ENCODE measurements at regions not wholly inside any gene's neighbourhood (a gene's known extent, or its start where the extent isn't known, plus 50 kb on each side); places are given as distances from the start of the nearest gene placed in this dataset.

DNA sequence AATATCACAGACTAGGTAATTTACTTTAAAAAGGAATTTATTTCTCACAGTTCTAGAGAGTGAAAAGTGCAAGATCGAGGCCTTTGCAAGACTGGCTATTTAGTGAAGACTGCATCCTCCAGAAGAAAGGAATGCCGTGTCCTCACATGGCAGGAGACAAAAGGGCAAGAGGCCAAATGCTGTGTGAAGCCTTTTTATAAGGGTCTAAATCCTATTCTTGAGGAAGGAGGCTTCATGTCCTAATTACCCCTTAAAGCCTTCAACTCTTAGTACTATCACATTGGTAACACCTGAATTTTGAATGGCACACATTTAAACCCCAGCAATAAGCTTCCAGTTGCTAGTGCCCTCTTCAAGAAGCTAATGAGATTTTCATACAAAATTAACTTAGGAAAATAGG is 1882.3 kb upstream of the PIK3C3 start:
- intact Hi-C loops (cut with DNase I; ENCODE audit: low total_unique reads): no loop called here
- TF ChIP-seq POLR2AphosphoS5 (IDR thresholded peaks at IDR 0.05) (no peak), POLR2A (IDR thresholded peaks at IDR 0.05) (no peak)
- TF ChIP-seq, protein P1, sequence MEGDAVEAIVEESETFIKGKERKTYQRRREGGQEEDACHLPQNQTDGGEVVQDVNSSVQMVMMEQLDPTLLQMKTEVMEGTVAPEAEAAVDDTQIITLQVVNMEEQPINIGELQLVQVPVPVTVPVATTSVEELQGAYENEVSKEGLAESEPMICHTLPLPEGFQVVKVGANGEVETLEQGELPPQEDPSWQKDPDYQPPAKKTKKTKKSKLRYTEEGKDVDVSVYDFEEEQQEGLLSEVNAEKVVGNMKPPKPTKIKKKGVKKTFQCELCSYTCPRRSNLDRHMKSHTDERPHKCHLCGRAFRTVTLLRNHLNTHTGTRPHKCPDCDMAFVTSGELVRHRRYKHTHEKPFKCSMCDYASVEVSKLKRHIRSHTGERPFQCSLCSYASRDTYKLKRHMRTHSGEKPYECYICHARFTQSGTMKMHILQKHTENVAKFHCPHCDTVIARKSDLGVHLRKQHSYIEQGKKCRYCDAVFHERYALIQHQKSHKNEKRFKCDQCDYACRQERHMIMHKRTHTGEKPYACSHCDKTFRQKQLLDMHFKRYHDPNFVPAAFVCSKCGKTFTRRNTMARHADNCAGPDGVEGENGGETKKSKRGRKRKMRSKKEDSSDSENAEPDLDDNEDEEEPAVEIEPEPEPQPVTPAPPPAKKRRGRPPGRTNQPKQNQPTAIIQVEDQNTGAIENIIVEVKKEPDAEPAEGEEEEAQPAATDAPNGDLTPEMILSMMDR (IDR thresholded peaks at IDR 0.05 in 8 of 11, conservative IDR thresholded peaks at IDR 0.05 in 3 of 11): no peak
- 49 to 80% (median 66%) methylated on average over 2 of the region's 2 CpGs for WGBS, 5 donors
- Histone ChIP-seq H3K4me1 (no peaks in the 10 kb centered on the region), H3K4me3 (no peak overlapping the region), H3K9me3 (peaks cover 0 to 21% (median 0%) of the 10 kb centered on the region in 8 donors), H3K36me3 (no peaks in the 10 kb centered on the region), H3K27me3 (replicated peaks in 1 of 7) (no peaks in the 10 kb centered on the region), H3K27ac (no peak overlapping the region)
- no peak for DNase-seq

DNA sequence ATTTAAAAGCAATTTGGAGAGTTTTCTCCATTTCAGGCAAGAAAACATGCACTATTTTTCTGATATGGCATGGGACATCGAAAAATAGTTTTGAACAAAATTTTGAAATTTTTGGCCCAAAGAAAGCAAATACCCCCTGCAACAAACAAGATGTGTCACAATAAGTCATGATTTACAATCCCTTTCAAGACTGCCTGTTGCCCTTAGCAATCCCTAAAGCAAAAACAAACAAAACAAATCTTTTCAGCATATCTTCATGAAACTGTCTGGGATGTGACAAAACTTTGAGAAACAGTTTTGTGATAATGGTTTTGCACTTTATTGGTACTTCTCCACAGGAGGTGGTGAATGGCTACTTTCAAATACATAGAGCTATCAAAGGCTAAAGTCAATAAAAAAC is 1888.7 kb upstream of the PIK3C3 start:
- intact Hi-C loops (cut with DNase I; ENCODE audit: low total_unique reads): no loop called here

DNA sequence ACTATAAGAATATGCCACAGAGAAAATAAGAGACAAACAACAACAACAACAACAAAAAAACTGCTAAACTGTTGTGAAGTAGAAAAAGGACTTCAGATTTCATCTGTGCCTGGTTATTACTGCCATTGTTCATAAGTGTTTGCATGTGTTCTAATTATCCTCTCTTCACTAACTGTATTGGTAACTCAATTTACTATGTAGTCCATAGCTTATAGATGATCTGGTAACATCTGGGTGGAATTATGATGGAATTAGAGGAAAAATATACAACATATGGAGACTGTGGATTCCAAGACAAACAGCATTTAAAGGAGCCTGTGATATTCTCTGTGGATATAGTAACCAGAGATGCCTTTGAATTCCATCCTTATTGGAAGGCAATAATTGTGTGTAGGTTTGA is 1891.5 kb upstream of the PIK3C3 start:
- Histone ChIP-seq H3K4me3 (no peak overlapping the region), H3K27ac (no peak overlapping the region), H3K36me3 (no peaks in the 10 kb centered on the region), H3K27me3 (replicated peaks in 1 of 7) (no peaks in the 10 kb centered on the region), H3K9me3 (peaks cover 0 to 12% (median 0%) of the 10 kb centered on the region in 8 donors), H3K4me1 (no peaks in the 10 kb centered on the region)
- DNase-seq: no peak
- TF ChIP-seq POLR2A (IDR thresholded peaks at IDR 0.05): no peak
- TF ChIP-seq, protein P1 (IDR thresholded peaks at IDR 0.05 in 8 of 11, conservative IDR thresholded peaks at IDR 0.05 in 3 of 11): no peak
- TF ChIP-seq POLR2AphosphoS5 (IDR thresholded peaks at IDR 0.05): no peak
- intact Hi-C loops (cut with DNase I; ENCODE audit: low total_unique reads): no loop called here

More for the DNA sequence above, 1888.7 kb upstream of the PIK3C3 start:
- Histone ChIP-seq H3K27ac (no peak overlapping the region), H3K9me3 (peaks cover 0 to 19% (median 3%) of the 10 kb centered on the region in 8 donors), H3K27me3 (replicated peaks in 1 of 7) (no peaks in the 10 kb centered on the region), H3K36me3 (no peaks in the 10 kb centered on the region), H3K4me1 (no peaks in the 10 kb centered on the region), H3K4me3 (no peak overlapping the region)
- no peak for DNase-seq
- WGBS, 5 donors: 73 to 95% (median 81%) methylated on average over 1 of the region's 1 CpG
- TF ChIP-seq POLR2A (IDR thresholded peaks at IDR 0.05) (no peak), POLR2AphosphoS5 (IDR thresholded peaks at IDR 0.05) (no peak)
- TF ChIP-seq, protein P1 (IDR thresholded peaks at IDR 0.05 in 8 of 11, conservative IDR thresholded peaks at IDR 0.05 in 3 of 11): no peak

DNA sequence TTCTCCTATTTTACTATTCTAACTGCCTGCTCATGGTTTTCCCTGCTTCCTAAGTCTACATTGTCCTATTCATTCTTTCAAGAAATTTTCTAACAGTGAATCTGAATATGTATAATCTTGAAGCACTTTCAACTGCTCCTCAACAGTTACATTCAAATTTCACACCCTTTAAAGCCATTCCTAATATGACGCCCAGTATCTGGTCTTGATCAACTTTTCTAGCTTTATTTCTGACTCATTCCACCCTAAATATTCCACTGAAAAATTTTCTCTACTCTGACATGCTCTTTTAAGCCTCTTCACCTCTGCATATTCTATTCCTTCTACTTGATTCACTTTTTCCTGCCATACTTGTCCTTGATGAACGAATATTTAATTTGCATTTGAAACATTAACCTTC is 1893.9 kb upstream of the PIK3C3 start:
- intact Hi-C loops (cut with DNase I; ENCODE audit: low total_unique reads): no loop called here
- Histone ChIP-seq H3K4me1 (no peaks in the 10 kb centered on the region), H3K27me3 (replicated peaks in 1 of 7) (no peaks in the 10 kb centered on the region), H3K36me3 (no peaks in the 10 kb centered on the region), H3K4me3 (no peak overlapping the region), H3K27ac (no peak overlapping the region), H3K9me3 (peaks cover 0 to 5% (median 0%) of the 10 kb centered on the region in 8 donors)
- TF ChIP-seq POLR2AphosphoS5 (IDR thresholded peaks at IDR 0.05): no peak
- TF ChIP-seq, protein P1 (IDR thresholded peaks at IDR 0.05 in 8 of 11, conservative IDR thresholded peaks at IDR 0.05 in 3 of 11): no peak
- TF ChIP-seq POLR2A (IDR thresholded peaks at IDR 0.05): no peak
- no peak for DNase-seq
- WGBS, 5 donors: 40 to 79% (median 68%) methylated on average over 2 of the region's 2 CpGs
